Liver (tissue), 3 donors: ENCODE measurements at regions not wholly inside any gene's neighbourhood (a gene's known extent, or its start where the extent isn't known, plus 50 kb on each side); places are given as distances from the start of the nearest gene placed in this dataset.

Experiments
- CTCF ChIP-seq: fragments of 150-350 bp; IDR thresholded peaks from 2 replicates; pipeline ENCODE4 v1.5.1; 2017; ENCODE audit warnings: improper control_type of control experiment, low read depth, low read length; ENCODE audit not compliant: missing input control
- FOXA1 ChIP-seq: IDR thresholded peaks from 2 replicates; pipeline ENCODE4 v1.6.1; 2016; ENCODE audit warnings: antibody characterized with exemption
- FOXA2 ChIP-seq: IDR thresholded peaks from 2 replicates; pipeline ENCODE4 v1.6.1; 2016; ENCODE audit warnings: antibody characterized with exemption
- GABPA ChIP-seq, 2 donors: IDR thresholded peaks in 1 of 2; conservative IDR thresholded peaks in 1 of 2; 2 replicates each; pipeline ENCODE4 v1.6.1; 2016; ENCODE audit warnings: antibody characterized with exemption in 2 of 2, mild to moderate bottlenecking in 1 of 2, moderate library complexity in 1 of 2
- HNF4A ChIP-seq, 2 donors: conservative IDR thresholded peaks; 2 replicates each; pipeline ENCODE4 v1.6.1; 2016; ENCODE audit warnings: antibody characterized with exemption in 2 of 2, mild to moderate bottlenecking in 2 of 2
- JUND ChIP-seq, 2 donors: IDR thresholded peaks; 2 replicates each; pipeline ENCODE4 v1.6.1; 2016; ENCODE audit warnings: antibody characterized with exemption in 2 of 2
- MAX ChIP-seq: IDR thresholded peaks from 2 replicates; pipeline ENCODE4 v1.6.1; 2016; ENCODE audit warnings: antibody characterized with exemption
- RAD21 ChIP-seq, 2 donors: IDR thresholded peaks; 2 replicates each; pipeline ENCODE4 v1.6.1; 2016; ENCODE audit warnings: antibody characterized with exemption in 2 of 2, mild to moderate bottlenecking in 2 of 2
- REST ChIP-seq: IDR thresholded peaks from 2 replicates; pipeline ENCODE4 v1.6.1; 2016; ENCODE audit warnings: antibody characterized with exemption, mild to moderate bottlenecking
- RXRA ChIP-seq, 2 donors: IDR thresholded peaks; 2 replicates each; pipeline ENCODE4 v1.6.1; 2017 to 2018; ENCODE audit warnings: antibody characterized with exemption in 2 of 2, mild to moderate bottlenecking in 1 of 2
- SP1 ChIP-seq: IDR thresholded peaks from 2 replicates; pipeline ENCODE4 v1.6.1; 2018; ENCODE audit warnings: antibody characterized with exemption, mild to moderate bottlenecking
- TAF1 ChIP-seq: conservative IDR thresholded peaks from 2 replicates; pipeline ENCODE4 v1.6.1; 2016; ENCODE audit warnings: antibody characterized with exemption, mild to moderate bottlenecking
- YY1 ChIP-seq: IDR thresholded peaks from 2 replicates; pipeline ENCODE4 v1.6.1; 2016; ENCODE audit warnings: antibody characterized with exemption, mild to moderate bottlenecking
- ZBTB33 ChIP-seq: IDR thresholded peaks from 2 replicates; pipeline ENCODE4 v1.6.1; 2016; ENCODE audit warnings: antibody characterized with exemption
- donor health status: healthy.
- donor health status: healthy.

GRCh38 chr3:39671600-39671999, 137.8 kb upstream of the MYRIP start:
- TF ChIP-seq CTCF: no peak
- no peak for TF ChIP-seq SP1
- TF ChIP-seq TAF1: no peak
- no peak for TF ChIP-seq RAD21 (IDR thresholded peaks at IDR 0.05)
- no peak for TF ChIP-seq REST
- TF ChIP-seq GABPA (IDR thresholded peaks at IDR 0.05 in 1 of 2, conservative IDR thresholded peaks at IDR 0.05 in 1 of 2): no peak
- no peak for TF ChIP-seq JUND (IDR thresholded peaks at IDR 0.05)
- TF ChIP-seq MAX: no peak
- TF ChIP-seq FOXA1: no peak
- TF ChIP-seq HNF4A (conservative IDR thresholded peaks at IDR 0.05): no peak
- no peak for TF ChIP-seq RXRA (IDR thresholded peaks at IDR 0.05)
- TF ChIP-seq ZBTB33: no peak
- TF ChIP-seq YY1: no peak
- TF ChIP-seq FOXA2: no peak
